ENCODE measurements at regions not wholly inside any gene's neighbourhood (a gene's known extent, or its start where the extent isn't known, plus 50 kb on each side); places are given as distances from the start of the nearest gene placed in this dataset.
"Not testable (repeated sequence)": the region's sequence is repeated elsewhere in the genome, so short reads cannot be mapped to it uniquely, and the experiment has no call there.

GRCh38 chr17:31780483-31780882, 78.6 kb downstream of the COPRS start:
- Histone ChIP-seq H3K4me3 (no peak overlapping the region), H3K27me3 (no peaks in the 10 kb centered on the region), H3K27ac (no peak overlapping the region), H3K36me3 (no peaks in the 10 kb centered on the region), H3K9me3 (no peaks in the 10 kb centered on the region), H3K4me1 (no peaks in the 10 kb centered on the region)
- TF ChIP-seq, protein P1, sequence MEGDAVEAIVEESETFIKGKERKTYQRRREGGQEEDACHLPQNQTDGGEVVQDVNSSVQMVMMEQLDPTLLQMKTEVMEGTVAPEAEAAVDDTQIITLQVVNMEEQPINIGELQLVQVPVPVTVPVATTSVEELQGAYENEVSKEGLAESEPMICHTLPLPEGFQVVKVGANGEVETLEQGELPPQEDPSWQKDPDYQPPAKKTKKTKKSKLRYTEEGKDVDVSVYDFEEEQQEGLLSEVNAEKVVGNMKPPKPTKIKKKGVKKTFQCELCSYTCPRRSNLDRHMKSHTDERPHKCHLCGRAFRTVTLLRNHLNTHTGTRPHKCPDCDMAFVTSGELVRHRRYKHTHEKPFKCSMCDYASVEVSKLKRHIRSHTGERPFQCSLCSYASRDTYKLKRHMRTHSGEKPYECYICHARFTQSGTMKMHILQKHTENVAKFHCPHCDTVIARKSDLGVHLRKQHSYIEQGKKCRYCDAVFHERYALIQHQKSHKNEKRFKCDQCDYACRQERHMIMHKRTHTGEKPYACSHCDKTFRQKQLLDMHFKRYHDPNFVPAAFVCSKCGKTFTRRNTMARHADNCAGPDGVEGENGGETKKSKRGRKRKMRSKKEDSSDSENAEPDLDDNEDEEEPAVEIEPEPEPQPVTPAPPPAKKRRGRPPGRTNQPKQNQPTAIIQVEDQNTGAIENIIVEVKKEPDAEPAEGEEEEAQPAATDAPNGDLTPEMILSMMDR (IDR thresholded peaks at IDR 0.05): no peak
- no peak for DNase-seq
- intact Hi-C loops (cut with DNase I): no loop called here
- ATAC-seq: no peak

- H3K27me3 ChIP-seq: no peaks in the 10 kb centered on the region
- TF ChIP-seq, protein P1 (IDR thresholded peaks at IDR 0.05): no peak
- DNase-seq: no peak
- no peaks in the 10 kb centered on the region for H3K9me3 ChIP-seq
- no peaks in the 10 kb centered on the region for H3K36me3 ChIP-seq
- no peaks in the 10 kb centered on the region for H3K4me1 ChIP-seq
- intact Hi-C loops (cut with DNase I): no loop called here
- H3K27ac ChIP-seq: no peak overlapping the region
- H3K4me3 ChIP-seq: no peak overlapping the region
- ATAC-seq: no peak
These were observed 80.5 kb downstream of the COPRS start for GRCh38 chr17:31778523-31778922.

- DNase-seq; H3K4me1 ChIP-seq; intact Hi-C loops (cut with DNase I); H3K36me3 ChIP-seq; H3K4me3 ChIP-seq; H3K27me3 ChIP-seq; H3K27ac ChIP-seq; ATAC-seq; H3K9me3 ChIP-seq: not testable (repeated sequence)
These were observed 87.7 kb downstream of the COPRS start for GRCh38 chr17:31771328-31771727.

- intact Hi-C loops (cut with DNase I); H3K4me3 ChIP-seq; ATAC-seq; DNase-seq; H3K27me3 ChIP-seq; H3K9me3 ChIP-seq; H3K36me3 ChIP-seq; H3K4me1 ChIP-seq: not testable (repeated sequence)
- H3K27ac ChIP-seq: peak overlapping the region in 1 of 2 donors; percentile 41
These were observed 88.5 kb downstream of the COPRS start for GRCh38 chr17:31770501-31770900.

DNA sequence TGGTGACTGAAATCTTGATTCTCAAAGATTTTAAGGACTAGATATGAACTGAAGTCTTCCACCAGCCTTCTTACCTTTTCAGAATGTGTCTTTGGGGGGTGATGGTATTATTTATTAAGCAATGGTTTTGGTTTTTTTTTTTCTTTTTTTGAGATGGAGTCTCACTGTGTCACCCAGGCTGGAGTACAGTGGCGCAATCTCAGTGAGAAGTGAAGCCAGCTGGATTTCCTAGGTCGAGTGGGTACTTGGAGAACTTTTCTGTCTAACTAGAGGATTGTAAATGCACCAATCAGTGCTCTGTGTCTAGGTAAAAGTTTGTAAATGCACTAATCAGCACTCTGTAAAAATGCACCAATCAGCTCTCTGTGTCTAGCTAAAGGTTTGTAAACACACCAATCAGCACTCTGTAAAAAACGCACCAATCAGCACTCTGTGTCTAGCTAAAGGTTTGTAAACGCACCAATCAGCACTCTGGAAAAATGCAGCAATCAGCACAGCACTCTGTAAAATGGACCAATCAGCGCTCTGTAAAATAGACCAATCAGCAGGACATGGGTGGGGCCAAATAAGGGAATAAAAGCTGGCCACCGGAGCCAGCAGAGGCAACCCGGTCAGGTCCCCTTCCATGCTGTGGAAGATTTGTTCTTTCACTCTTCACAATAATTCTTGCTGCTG, 97.1 kb downstream of the COPRS start:
- DNase-seq; H3K27ac ChIP-seq; H3K36me3 ChIP-seq; H3K4me3 ChIP-seq; H3K9me3 ChIP-seq; intact Hi-C loops (cut with DNase I); ATAC-seq; H3K27me3 ChIP-seq: not testable (repeated sequence)
- H3K4me1 ChIP-seq: peaks cover 0 to 11% of the 10 kb centered on the region in 2 donors

- no peak for DNase-seq
- Histone ChIP-seq H3K9me3 (peaks cover 0 to 4% of the 10 kb centered on the region in 2 donors), H3K27ac (no peak overlapping the region), H3K4me3 (no peak overlapping the region), H3K4me1 (peaks cover 0 to 11% of the 10 kb centered on the region in 2 donors), H3K36me3 (no peaks in the 10 kb centered on the region), H3K27me3 (no peaks in the 10 kb centered on the region)
- no peak for ATAC-seq
- intact Hi-C loops (cut with DNase I): no loop called here
- TF ChIP-seq, protein P1 (IDR thresholded peaks at IDR 0.05): no peak
These were observed 100.4 kb downstream of the COPRS start for GRCh38 chr17:31758646-31759045.

GRCh38 chr17:31757097-31757496, 101.9 kb downstream of the COPRS start:
- Histone ChIP-seq H3K36me3 (no peaks in the 10 kb centered on the region), H3K9me3 (peaks cover 0 to 3% of the 10 kb centered on the region in 2 donors), H3K4me1 (peaks cover 0 to 11% of the 10 kb centered on the region in 2 donors), H3K27me3 (no peaks in the 10 kb centered on the region), H3K27ac (no peak overlapping the region), H3K4me3 (no peak overlapping the region)
- TF ChIP-seq, protein P1 (IDR thresholded peaks at IDR 0.05): no peak
- ATAC-seq: no peak
- DNase-seq: no peak
- intact Hi-C loops (cut with DNase I): no loop called here

Measured in left lung (tissue), 4 donors.